ENCODE measurements at regions not wholly inside any gene's neighbourhood (a gene's known extent, or its start where the extent isn't known, plus 50 kb on each side); places are given as distances from the start of the nearest gene placed in this dataset.

DNA sequence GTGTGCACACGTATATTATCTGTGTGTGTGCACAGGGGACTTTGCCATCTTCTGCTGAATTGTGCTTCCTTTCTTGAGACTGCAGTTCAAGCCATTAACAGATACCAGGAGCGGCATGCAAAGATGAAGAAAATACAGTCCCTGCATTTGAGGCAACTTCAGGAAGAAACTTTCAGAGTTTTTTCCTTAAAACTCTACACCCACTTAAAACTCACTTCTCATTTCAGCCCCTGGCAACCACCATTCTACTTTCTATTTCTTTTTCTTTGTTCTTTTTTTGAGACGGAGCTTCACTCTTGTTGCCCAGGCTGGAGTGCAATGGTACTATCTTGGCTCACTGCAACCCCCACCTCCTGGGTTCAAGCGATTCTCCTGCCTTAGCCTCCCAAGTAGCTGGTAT, 448.9 kb upstream of the ZMIZ1 start:
- Histone ChIP-seq H2AFZ (ENCODE audit: low read length) (no peak overlapping the region), H3K4me1 (ENCODE audit: insufficient read depth, low read length, poor library complexity, severe bottlenecking) (no peaks in the 10 kb centered on the region), H3K79me2 (ENCODE audit: insufficient read depth, low read depth, low read length) (no peaks in the 10 kb centered on the region), H3K9me2 (ENCODE audit: insufficient read depth, low read length) (no peaks in the 10 kb centered on the region), H3K9me3 (ENCODE audit: low read length) (no peaks in the 10 kb centered on the region), H3K27ac (ENCODE audit: low read depth, low read length, poor library complexity, severe bottlenecking) (no peak overlapping the region), H4K20me1 (ENCODE audit: insufficient read depth, low read length) (no peaks in the 10 kb centered on the region), H3K36me3 (ENCODE audit: insufficient read depth, low read length) (no peaks in the 10 kb centered on the region), H3K4me2 (ENCODE audit: low read length) (no peak overlapping the region), H3K4me3 (ENCODE audit: low read depth, low read length, poor library complexity, severe bottlenecking) (no peak overlapping the region)
- intact Hi-C loops (cut with micrococcal nuclease; ENCODE audit: unreplicated experiment), result no loop called here
- TF ChIP-seq EZH2phosphoT487 (IDR thresholded peaks at IDR 0.05; ENCODE audit: borderline replicate concordance, low read depth, low read length), result no peak
- TF ChIP-seq, protein P1, sequence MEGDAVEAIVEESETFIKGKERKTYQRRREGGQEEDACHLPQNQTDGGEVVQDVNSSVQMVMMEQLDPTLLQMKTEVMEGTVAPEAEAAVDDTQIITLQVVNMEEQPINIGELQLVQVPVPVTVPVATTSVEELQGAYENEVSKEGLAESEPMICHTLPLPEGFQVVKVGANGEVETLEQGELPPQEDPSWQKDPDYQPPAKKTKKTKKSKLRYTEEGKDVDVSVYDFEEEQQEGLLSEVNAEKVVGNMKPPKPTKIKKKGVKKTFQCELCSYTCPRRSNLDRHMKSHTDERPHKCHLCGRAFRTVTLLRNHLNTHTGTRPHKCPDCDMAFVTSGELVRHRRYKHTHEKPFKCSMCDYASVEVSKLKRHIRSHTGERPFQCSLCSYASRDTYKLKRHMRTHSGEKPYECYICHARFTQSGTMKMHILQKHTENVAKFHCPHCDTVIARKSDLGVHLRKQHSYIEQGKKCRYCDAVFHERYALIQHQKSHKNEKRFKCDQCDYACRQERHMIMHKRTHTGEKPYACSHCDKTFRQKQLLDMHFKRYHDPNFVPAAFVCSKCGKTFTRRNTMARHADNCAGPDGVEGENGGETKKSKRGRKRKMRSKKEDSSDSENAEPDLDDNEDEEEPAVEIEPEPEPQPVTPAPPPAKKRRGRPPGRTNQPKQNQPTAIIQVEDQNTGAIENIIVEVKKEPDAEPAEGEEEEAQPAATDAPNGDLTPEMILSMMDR (conservative IDR thresholded peaks at IDR 0.05; ENCODE audit: low read length), result no peak
- POLR2A ChIA-PET, result no interaction called here
- CTCF ChIA-PET (ENCODE audit: unreplicated experiment), result no interaction called here
- BruUV-seq (replicated peaks), result no TSS peak
- DNase-seq (ENCODE audit: low spot score), result no peak

DNA sequence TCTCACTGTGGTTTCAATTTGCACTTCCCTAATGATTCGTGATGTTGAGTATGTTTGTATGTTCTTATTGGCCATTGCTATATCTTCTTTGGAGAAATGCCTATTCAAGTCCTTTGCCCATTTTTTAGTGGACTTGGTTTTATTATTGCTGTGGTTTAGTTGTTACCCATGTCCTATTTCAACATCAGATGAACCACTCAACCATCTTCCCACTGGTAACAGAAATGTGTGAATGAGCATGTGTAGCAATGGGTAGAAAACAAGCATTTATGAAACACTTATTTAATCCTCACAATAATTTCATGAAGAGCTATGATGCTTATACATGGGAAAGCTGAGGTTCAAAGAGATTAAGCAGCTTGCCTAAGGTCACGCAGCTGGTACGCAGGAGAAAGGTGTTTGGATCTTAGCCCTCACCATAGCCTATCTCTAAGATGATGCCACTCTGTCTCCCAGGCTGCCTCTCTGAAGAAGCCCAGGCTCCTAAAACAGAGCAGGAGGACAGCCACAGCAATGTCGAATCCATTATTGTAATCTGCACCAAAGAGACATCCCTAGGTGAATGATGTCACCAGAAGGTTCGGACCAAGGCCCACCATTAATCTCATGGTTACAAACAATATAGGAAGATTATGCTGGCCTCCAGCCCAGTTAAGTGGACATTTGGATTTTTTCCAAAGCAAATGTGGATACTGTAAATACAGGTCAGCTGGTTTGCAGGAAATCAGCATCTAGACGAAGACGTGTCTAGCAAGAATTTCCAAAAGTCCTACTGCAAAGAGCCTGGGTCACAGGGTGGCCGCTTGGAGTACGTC, 447.6 kb upstream of the ZMIZ1 start:
- Histone ChIP-seq H3K79me2 (ENCODE audit: insufficient read depth, low read depth, low read length) (no peaks in the 10 kb centered on the region), H3K27ac (ENCODE audit: low read depth, low read length, poor library complexity, severe bottlenecking) (no peak overlapping the region), H3K4me3 (ENCODE audit: low read depth, low read length, poor library complexity, severe bottlenecking) (no peak overlapping the region), H3K4me1 (ENCODE audit: insufficient read depth, low read length, poor library complexity, severe bottlenecking) (no peaks in the 10 kb centered on the region), H4K20me1 (ENCODE audit: insufficient read depth, low read length) (no peaks in the 10 kb centered on the region), H2AFZ (ENCODE audit: low read length) (no peak overlapping the region), H3K36me3 (ENCODE audit: insufficient read depth, low read length) (no peaks in the 10 kb centered on the region), H3K4me2 (ENCODE audit: low read length) (no peak overlapping the region), H3K9me3 (ENCODE audit: low read length) (no peaks in the 10 kb centered on the region), H3K9me2 (ENCODE audit: insufficient read depth, low read length) (no peaks in the 10 kb centered on the region)
- BruUV-seq (replicated peaks), result no TSS peak
- ChIA-PET CTCF (ENCODE audit: unreplicated experiment) (no interaction called here), POLR2A (no interaction called here)
- DNase-seq (ENCODE audit: low spot score), result no peak
- intact Hi-C loops (cut with micrococcal nuclease; ENCODE audit: unreplicated experiment), result no loop called here
- TF ChIP-seq, protein P1 (conservative IDR thresholded peaks at IDR 0.05; ENCODE audit: low read length), result no peak
- TF ChIP-seq EZH2phosphoT487 (IDR thresholded peaks at IDR 0.05; ENCODE audit: borderline replicate concordance, low read depth, low read length), result no peak

DNA sequence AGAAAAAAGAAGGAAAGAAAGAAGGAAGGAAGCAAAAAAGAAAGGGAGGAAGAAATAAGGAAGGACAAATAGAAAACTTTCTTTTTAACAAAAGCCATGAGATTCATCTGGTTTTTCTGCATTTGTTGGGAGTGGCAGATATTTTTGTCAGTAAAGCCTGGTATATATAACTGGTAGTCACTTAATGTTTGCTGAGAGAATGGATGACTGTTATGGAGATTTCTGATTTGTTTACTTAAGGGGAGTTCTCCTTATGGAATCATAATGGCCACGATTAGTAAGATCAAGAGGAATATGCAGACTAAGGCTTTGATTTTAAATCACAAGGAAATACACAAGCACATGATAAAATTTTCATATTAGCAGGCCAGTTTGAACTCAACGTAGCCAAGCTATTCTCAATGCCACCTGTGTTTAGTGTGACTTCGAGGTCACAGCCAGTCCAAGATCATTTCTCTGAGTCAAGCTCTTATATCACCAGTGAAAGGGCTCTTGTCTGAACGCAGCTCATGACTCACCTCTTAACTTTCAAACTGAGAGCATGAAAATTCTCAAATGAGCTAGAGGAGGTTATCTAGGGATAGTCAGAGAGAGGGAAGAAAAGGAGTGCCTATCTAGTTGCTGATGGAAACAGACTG, 445.1 kb upstream of the ZMIZ1 start:
- no peak for DNase-seq (ENCODE audit: low spot score)
- CTCF ChIA-PET (ENCODE audit: unreplicated experiment), result no interaction called here
- H3K4me1 ChIP-seq (ENCODE audit: insufficient read depth, low read length, poor library complexity, severe bottlenecking), result no peaks in the 10 kb centered on the region
- BruUV-seq (replicated peaks), result no TSS peak
- no peak overlapping the region for H2AFZ ChIP-seq (ENCODE audit: low read length)
- H3K36me3 ChIP-seq (ENCODE audit: insufficient read depth, low read length), result no peaks in the 10 kb centered on the region
- intact Hi-C loops (cut with micrococcal nuclease; ENCODE audit: unreplicated experiment), result no loop called here
- H3K4me3 ChIP-seq (ENCODE audit: low read depth, low read length, poor library complexity, severe bottlenecking), result no peak overlapping the region
- no peaks in the 10 kb centered on the region for H3K9me3 ChIP-seq (ENCODE audit: low read length)
- H4K20me1 ChIP-seq (ENCODE audit: insufficient read depth, low read length), result no peaks in the 10 kb centered on the region
- TF ChIP-seq EZH2phosphoT487 (IDR thresholded peaks at IDR 0.05; ENCODE audit: borderline replicate concordance, low read depth, low read length), result no peak
- TF ChIP-seq, protein P1 (conservative IDR thresholded peaks at IDR 0.05; ENCODE audit: low read length), result no peak
- no peak overlapping the region for H3K27ac ChIP-seq (ENCODE audit: low read depth, low read length, poor library complexity, severe bottlenecking)
- POLR2A ChIA-PET, result no interaction called here
- no peak overlapping the region for H3K4me2 ChIP-seq (ENCODE audit: low read length)
- H3K79me2 ChIP-seq (ENCODE audit: insufficient read depth, low read depth, low read length), result no peaks in the 10 kb centered on the region
- H3K9me2 ChIP-seq (ENCODE audit: insufficient read depth, low read length), result no peaks in the 10 kb centered on the region

All from OCI-LY7 (cell line).